ENCODE measurements at regions not wholly inside any gene's neighbourhood (a gene's known extent, or its start where the extent isn't known, plus 50 kb on each side); places are given as distances from the start of the nearest gene placed in this dataset.

GRCh38 chr3:160112481-160112880, 112.7 kb upstream of the C3orf80 start:
- DNase-seq (ENCODE audit: low read depth) = peak; percentile 23
- TF ChIP-seq CTCF (conservative IDR thresholded peaks at IDR 0.05; ENCODE audit: control insufficient read depth, insufficient read depth, low read depth, low read length) = no peak
- no peak overlapping the region for H3K4me3 ChIP-seq (ENCODE audit: control insufficient read depth, low read depth, low read length)

- DNase-seq (ENCODE audit: low read depth) = no peak
- no peak overlapping the region for H3K4me3 ChIP-seq (ENCODE audit: control insufficient read depth, low read depth, low read length)
- TF ChIP-seq CTCF (conservative IDR thresholded peaks at IDR 0.05; ENCODE audit: control insufficient read depth, insufficient read depth, low read depth, low read length) = no peak
These were observed 112.2 kb upstream of the C3orf80 start for GRCh38 chr3:160112996-160113395.

- no peak for TF ChIP-seq CTCF (conservative IDR thresholded peaks at IDR 0.05; ENCODE audit: control insufficient read depth, insufficient read depth, low read depth, low read length)
- H3K4me3 ChIP-seq (ENCODE audit: control insufficient read depth, low read depth, low read length) = no peak overlapping the region
- DNase-seq (ENCODE audit: low read depth) = no peak
These were observed 110.7 kb upstream of the C3orf80 start for GRCh38 chr3:160114355-160114995.

- TF ChIP-seq CTCF (conservative IDR thresholded peaks at IDR 0.05; ENCODE audit: control insufficient read depth, insufficient read depth, low read depth, low read length) = no peak
These were observed 109.8 kb upstream of the C3orf80 start for GRCh38 chr3:160115387-160115786.

GRCh38 chr3:160124224-160124623, 101.0 kb upstream of the C3orf80 start:
- H3K4me3 ChIP-seq (ENCODE audit: control insufficient read depth, low read depth, low read length) = no peak overlapping the region
- DNase-seq (ENCODE audit: low read depth) = no peak
- no peak for TF ChIP-seq CTCF (conservative IDR thresholded peaks at IDR 0.05; ENCODE audit: control insufficient read depth, insufficient read depth, low read depth, low read length)

More at GRCh38 chr3:160115387-160115786, 109.8 kb upstream of the C3orf80 start:
- no peak overlapping the region for H3K4me3 ChIP-seq (ENCODE audit: control insufficient read depth, low read depth, low read length)
- DNase-seq (ENCODE audit: low read depth) = no peak

GRCh38 chr3:160125258-160125657, 100.0 kb upstream of the C3orf80 start:
- H3K4me3 ChIP-seq (ENCODE audit: control insufficient read depth, low read depth, low read length) = no peak overlapping the region
- DNase-seq (ENCODE audit: low read depth) = no peak
- TF ChIP-seq CTCF (conservative IDR thresholded peaks at IDR 0.05; ENCODE audit: control insufficient read depth, insufficient read depth, low read depth, low read length) = no peak

GRCh38 chr3:160126051-160126450, 99.2 kb upstream of the C3orf80 start:
- H3K4me3 ChIP-seq (ENCODE audit: control insufficient read depth, low read depth, low read length) = no peak overlapping the region
- TF ChIP-seq CTCF (conservative IDR thresholded peaks at IDR 0.05; ENCODE audit: control insufficient read depth, insufficient read depth, low read depth, low read length) = no peak
- no peak for DNase-seq (ENCODE audit: low read depth)

Measured in fibroblast of mammary gland (primary cell).